ENCODE measurements at regions not wholly inside any gene's neighbourhood (a gene's known extent, or its start where the extent isn't known, plus 50 kb on each side); places are given as distances from the start of the nearest gene placed in this dataset.

- Histone ChIP-seq H3K36me3 (ENCODE audit: insufficient read depth, low read length) (no peaks in the 10 kb centered on the region), H3K9ac (ENCODE audit: low read length) (peak overlapping the region; percentile 86), H3K9me3 (ENCODE audit: insufficient read depth, low read depth, low read length) (no peaks in the 10 kb centered on the region), H3K4me2 (ENCODE audit: low read length) (peak overlapping the region; percentile 86), H4K20me1 (ENCODE audit: insufficient read depth, low read length) (peaks cover 41% of the 10 kb centered on the region), H3K27ac (ENCODE audit: low read depth, low read length) (peak overlapping the region; percentile 63), H3K79me2 (ENCODE audit: insufficient read depth, low read length) (peaks cover 58% of the 10 kb centered on the region), H3K27me3 (ENCODE audit: insufficient read depth, low read length) (no peaks in the 10 kb centered on the region), H3K4me3 (ENCODE audit: insufficient read depth, low read depth, low read length) (peak overlapping the region; percentile 71), H3K4me1 (ENCODE audit: insufficient read depth, low read length) (peaks cover 25% of the 10 kb centered on the region), H2AFZ (ENCODE audit: low read depth, low read length) (no peak overlapping the region)
- no peak for TF ChIP-seq EZH2 (IDR thresholded peaks at IDR 0.05; ENCODE audit: insufficient read depth, low read length)
- TF ChIP-seq, protein P1, sequence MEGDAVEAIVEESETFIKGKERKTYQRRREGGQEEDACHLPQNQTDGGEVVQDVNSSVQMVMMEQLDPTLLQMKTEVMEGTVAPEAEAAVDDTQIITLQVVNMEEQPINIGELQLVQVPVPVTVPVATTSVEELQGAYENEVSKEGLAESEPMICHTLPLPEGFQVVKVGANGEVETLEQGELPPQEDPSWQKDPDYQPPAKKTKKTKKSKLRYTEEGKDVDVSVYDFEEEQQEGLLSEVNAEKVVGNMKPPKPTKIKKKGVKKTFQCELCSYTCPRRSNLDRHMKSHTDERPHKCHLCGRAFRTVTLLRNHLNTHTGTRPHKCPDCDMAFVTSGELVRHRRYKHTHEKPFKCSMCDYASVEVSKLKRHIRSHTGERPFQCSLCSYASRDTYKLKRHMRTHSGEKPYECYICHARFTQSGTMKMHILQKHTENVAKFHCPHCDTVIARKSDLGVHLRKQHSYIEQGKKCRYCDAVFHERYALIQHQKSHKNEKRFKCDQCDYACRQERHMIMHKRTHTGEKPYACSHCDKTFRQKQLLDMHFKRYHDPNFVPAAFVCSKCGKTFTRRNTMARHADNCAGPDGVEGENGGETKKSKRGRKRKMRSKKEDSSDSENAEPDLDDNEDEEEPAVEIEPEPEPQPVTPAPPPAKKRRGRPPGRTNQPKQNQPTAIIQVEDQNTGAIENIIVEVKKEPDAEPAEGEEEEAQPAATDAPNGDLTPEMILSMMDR (IDR thresholded peaks at IDR 0.05; ENCODE audit: insufficient read depth, low read depth, low read length) = no peak
- no peaks in the 10 kb centered on the region for H3K9me3 Mint-ChIP-seq (ENCODE audit: unreplicated experiment)
- peak overlapping the region; percentile 87 for H3K27ac Mint-ChIP-seq (ENCODE audit: unreplicated experiment)
- H3K36me3 Mint-ChIP-seq (ENCODE audit: low read depth, unreplicated experiment) = peaks cover 4% of the 10 kb centered on the region
- DNase-seq (ENCODE audit: low read depth) = peak; percentile 66
- no peak for FAIRE-seq
- no peaks in the 10 kb centered on the region for H3K27me3 Mint-ChIP-seq (ENCODE audit: low read depth, unreplicated experiment)
- peak overlapping the region; percentile 86 for H3K4me3 Mint-ChIP-seq (ENCODE audit: unreplicated experiment)
- H3K4me1 Mint-ChIP-seq (ENCODE audit: low read depth, unreplicated experiment) = peaks cover 30% of the 10 kb centered on the region
Observed at GRCh38 chr1:149844101-149844500, 55.3 kb upstream of the BOLA1 start.

DNA sequence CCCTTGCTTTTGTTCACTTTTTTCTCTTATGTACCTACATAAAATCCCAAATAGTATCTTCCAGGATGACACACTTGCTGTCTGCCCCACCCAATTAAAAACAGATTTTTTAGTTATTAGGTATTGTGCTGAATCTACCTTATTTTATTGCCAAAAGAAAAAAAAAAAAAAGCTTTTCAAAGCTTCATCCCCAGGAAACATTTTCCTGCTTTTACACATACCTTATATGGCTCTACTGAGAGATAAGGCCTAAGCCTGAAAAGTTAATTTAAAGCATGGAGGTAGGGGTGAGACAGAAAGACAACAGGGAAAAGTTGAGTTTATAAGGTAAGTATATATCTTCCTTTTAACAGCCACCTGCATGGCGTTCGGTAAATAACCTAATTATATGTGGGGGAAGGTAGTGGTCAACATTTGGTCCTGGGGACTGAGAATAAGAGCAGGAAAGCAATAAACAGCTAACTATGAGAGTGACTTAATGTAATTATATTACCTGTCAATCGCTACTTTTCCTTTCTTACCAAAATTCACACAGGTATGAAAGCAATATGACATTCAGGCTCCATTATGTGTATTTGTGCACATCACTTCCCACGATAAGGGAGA, 54.6 kb upstream of the BOLA1 start:
- H3K4me3 Mint-ChIP-seq (ENCODE audit: unreplicated experiment) = peak overlapping the region; percentile 86
- peaks cover 30% of the 10 kb centered on the region for H3K4me1 Mint-ChIP-seq (ENCODE audit: low read depth, unreplicated experiment)
- H3K27ac ChIP-seq (ENCODE audit: low read depth, low read length) = peak overlapping the region; percentile 37
- H3K27ac Mint-ChIP-seq (ENCODE audit: unreplicated experiment) = peak overlapping the region; percentile 19
- H3K4me2 ChIP-seq (ENCODE audit: low read length) = peak overlapping the region; percentile 86
- H3K79me2 ChIP-seq (ENCODE audit: insufficient read depth, low read length) = peaks cover 65% of the 10 kb centered on the region
- H3K27me3 Mint-ChIP-seq (ENCODE audit: low read depth, unreplicated experiment) = no peaks in the 10 kb centered on the region
- H3K9ac ChIP-seq (ENCODE audit: low read length) = peak overlapping the region; percentile 26
- H3K36me3 Mint-ChIP-seq (ENCODE audit: low read depth, unreplicated experiment) = peaks cover 4% of the 10 kb centered on the region
- no peak for TF ChIP-seq EZH2 (IDR thresholded peaks at IDR 0.05; ENCODE audit: insufficient read depth, low read length)
- TF ChIP-seq, protein P1 (IDR thresholded peaks at IDR 0.05; ENCODE audit: insufficient read depth, low read depth, low read length) = no peak
- no peaks in the 10 kb centered on the region for H3K9me3 Mint-ChIP-seq (ENCODE audit: unreplicated experiment)
- no peak overlapping the region for H2AFZ ChIP-seq (ENCODE audit: low read depth, low read length)
- peaks cover 43% of the 10 kb centered on the region for H4K20me1 ChIP-seq (ENCODE audit: insufficient read depth, low read length)
- H3K36me3 ChIP-seq (ENCODE audit: insufficient read depth, low read length) = no peaks in the 10 kb centered on the region
- no peaks in the 10 kb centered on the region for H3K27me3 ChIP-seq (ENCODE audit: insufficient read depth, low read length)
- H3K4me1 ChIP-seq (ENCODE audit: insufficient read depth, low read length) = peaks cover 31% of the 10 kb centered on the region
- FAIRE-seq = no peak
- no peaks in the 10 kb centered on the region for H3K9me3 ChIP-seq (ENCODE audit: insufficient read depth, low read depth, low read length)
- H3K4me3 ChIP-seq (ENCODE audit: insufficient read depth, low read depth, low read length) = peak overlapping the region; percentile 11
- no peak for DNase-seq (ENCODE audit: low read depth)

- H3K9me3 Mint-ChIP-seq (ENCODE audit: unreplicated experiment) = no peaks in the 10 kb centered on the region
- H3K4me1 ChIP-seq (ENCODE audit: insufficient read depth, low read length) = peaks cover 34% of the 10 kb centered on the region
Observed at GRCh38 chr1:149845416-149845815, 54.0 kb upstream of the BOLA1 start.

More at GRCh38 chr1:149845416-149845815, 54.0 kb upstream of the BOLA1 start:
- TF ChIP-seq, protein P1 (IDR thresholded peaks at IDR 0.05; ENCODE audit: insufficient read depth, low read depth, low read length) = no peak
- no peak for TF ChIP-seq EZH2 (IDR thresholded peaks at IDR 0.05; ENCODE audit: insufficient read depth, low read length)
- no peaks in the 10 kb centered on the region for H3K36me3 ChIP-seq (ENCODE audit: insufficient read depth, low read length)
- peaks cover 68% of the 10 kb centered on the region for H3K79me2 ChIP-seq (ENCODE audit: insufficient read depth, low read length)
- H4K20me1 ChIP-seq (ENCODE audit: insufficient read depth, low read length) = peaks cover 43% of the 10 kb centered on the region
- H3K27me3 ChIP-seq (ENCODE audit: insufficient read depth, low read length) = no peaks in the 10 kb centered on the region
- FAIRE-seq = no peak
- Mint-ChIP-seq H3K36me3 (ENCODE audit: low read depth, unreplicated experiment) (peaks cover 4% of the 10 kb centered on the region), H3K4me1 (ENCODE audit: low read depth, unreplicated experiment) (peaks cover 30% of the 10 kb centered on the region), H3K4me3 (ENCODE audit: unreplicated experiment) (peak overlapping the region; percentile 86), H3K27ac (ENCODE audit: unreplicated experiment) (peak overlapping the region; percentile 19), H3K27me3 (ENCODE audit: low read depth, unreplicated experiment) (no peaks in the 10 kb centered on the region)
- no peak for DNase-seq (ENCODE audit: low read depth)
- peak overlapping the region; percentile 86 for H3K4me2 ChIP-seq (ENCODE audit: low read length)
- H2AFZ ChIP-seq (ENCODE audit: low read depth, low read length) = no peak overlapping the region
- H3K9ac ChIP-seq (ENCODE audit: low read length) = no peak overlapping the region
- H3K27ac ChIP-seq (ENCODE audit: low read depth, low read length) = no peak overlapping the region
- H3K4me3 ChIP-seq (ENCODE audit: insufficient read depth, low read depth, low read length) = no peak overlapping the region
- no peaks in the 10 kb centered on the region for H3K9me3 ChIP-seq (ENCODE audit: insufficient read depth, low read depth, low read length)
